ENCODE measurements at regions not wholly inside any gene's neighbourhood (a gene's known extent, or its start where the extent isn't known, plus 50 kb on each side); places are given as distances from the start of the nearest gene placed in this dataset.

DNA sequence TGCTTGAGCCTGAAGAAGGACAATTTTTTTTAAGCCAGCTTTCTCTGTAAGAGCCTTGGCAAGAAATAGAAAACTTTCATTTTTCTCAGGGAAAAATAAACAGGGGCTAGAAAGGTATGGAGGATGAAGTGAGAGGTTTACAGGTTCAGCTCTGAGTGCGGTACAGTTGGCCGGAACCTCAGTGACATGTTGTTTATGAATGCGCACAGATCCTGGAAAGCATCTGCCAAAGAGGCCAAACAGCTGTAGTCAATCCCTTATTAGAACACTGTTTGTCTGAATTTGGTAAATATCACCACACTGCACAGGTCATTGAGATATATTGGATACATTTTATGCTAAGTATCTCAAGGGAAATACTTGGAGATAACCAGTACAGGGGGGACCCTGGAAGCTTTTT, 561.8 kb upstream of the MDFIC2 start:
- no peak for ATAC-seq (ENCODE audit: low FRiP score)
- DNase-seq (ENCODE audit: low spot score) = no peak
- TF ChIP-seq, protein P1, sequence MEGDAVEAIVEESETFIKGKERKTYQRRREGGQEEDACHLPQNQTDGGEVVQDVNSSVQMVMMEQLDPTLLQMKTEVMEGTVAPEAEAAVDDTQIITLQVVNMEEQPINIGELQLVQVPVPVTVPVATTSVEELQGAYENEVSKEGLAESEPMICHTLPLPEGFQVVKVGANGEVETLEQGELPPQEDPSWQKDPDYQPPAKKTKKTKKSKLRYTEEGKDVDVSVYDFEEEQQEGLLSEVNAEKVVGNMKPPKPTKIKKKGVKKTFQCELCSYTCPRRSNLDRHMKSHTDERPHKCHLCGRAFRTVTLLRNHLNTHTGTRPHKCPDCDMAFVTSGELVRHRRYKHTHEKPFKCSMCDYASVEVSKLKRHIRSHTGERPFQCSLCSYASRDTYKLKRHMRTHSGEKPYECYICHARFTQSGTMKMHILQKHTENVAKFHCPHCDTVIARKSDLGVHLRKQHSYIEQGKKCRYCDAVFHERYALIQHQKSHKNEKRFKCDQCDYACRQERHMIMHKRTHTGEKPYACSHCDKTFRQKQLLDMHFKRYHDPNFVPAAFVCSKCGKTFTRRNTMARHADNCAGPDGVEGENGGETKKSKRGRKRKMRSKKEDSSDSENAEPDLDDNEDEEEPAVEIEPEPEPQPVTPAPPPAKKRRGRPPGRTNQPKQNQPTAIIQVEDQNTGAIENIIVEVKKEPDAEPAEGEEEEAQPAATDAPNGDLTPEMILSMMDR (IDR thresholded peaks at IDR 0.05) = no peak

GRCh38 chr3:70873686-70874085, 561.2 kb upstream of the MDFIC2 start:
- TF ChIP-seq, protein P1 (IDR thresholded peaks at IDR 0.05) = no peak
- ATAC-seq (ENCODE audit: low FRiP score) = no peak
- DNase-seq (ENCODE audit: low spot score) = no peak

- TF ChIP-seq, protein P1 (IDR thresholded peaks at IDR 0.05) = no peak
- ATAC-seq (ENCODE audit: low FRiP score) = peak; percentile 81
- no peak for DNase-seq (ENCODE audit: low spot score)
These were observed 559.6 kb upstream of the MDFIC2 start for GRCh38 chr3:70871909-70872656.

DNA sequence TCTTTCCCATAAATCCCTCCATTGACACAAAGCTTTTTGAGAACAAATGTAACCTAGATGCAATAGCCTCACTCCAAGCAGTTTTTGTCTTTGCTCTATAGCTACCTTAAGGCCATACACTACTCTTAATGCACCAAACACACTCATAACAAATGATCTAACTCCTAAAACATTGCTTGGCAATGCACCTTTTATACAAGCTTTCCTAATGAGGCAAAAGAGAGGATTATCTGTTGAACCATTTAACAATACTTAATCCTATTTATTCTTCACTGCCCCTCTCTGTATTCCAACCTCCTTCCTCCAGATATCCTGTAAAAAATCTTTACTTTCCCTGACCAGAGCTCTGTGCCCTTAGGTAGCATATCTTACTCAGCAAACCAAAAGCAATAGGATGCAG, 558.1 kb upstream of the MDFIC2 start:
- ATAC-seq (ENCODE audit: low FRiP score) (no peak), DNase-seq (ENCODE audit: low spot score) (no peak)
- TF ChIP-seq, protein P1 (IDR thresholded peaks at IDR 0.05) = no peak

DNA sequence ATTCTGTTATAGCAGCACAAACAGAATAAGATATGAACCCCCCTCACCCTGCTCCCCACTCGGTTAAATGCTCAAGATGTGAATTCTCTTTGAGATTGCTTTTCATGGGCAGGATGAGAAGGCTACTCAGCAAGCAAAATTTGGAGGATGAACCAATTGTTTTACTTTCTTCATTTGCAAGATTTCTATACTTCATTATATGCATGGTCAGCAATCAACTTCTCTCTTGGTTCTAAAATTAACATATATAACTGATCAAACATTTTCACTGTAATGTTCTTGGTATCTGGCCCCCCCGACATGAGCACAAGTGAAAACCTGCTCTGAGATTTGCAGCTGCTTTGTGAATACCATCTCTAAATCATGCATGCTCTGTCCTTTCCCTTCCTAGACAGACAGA, 556.1 kb upstream of the MDFIC2 start:
- DNase-seq (ENCODE audit: low spot score) (no peak), ATAC-seq (ENCODE audit: low FRiP score) (no peak)
- TF ChIP-seq, protein P1 (IDR thresholded peaks at IDR 0.05) = no peak

GRCh38 chr3:70863049-70863448, 550.6 kb upstream of the MDFIC2 start:
- ATAC-seq (ENCODE audit: low FRiP score) = no peak
- DNase-seq (ENCODE audit: low spot score) = no peak
- TF ChIP-seq, protein P1 (IDR thresholded peaks at IDR 0.05) = no peak

DNA sequence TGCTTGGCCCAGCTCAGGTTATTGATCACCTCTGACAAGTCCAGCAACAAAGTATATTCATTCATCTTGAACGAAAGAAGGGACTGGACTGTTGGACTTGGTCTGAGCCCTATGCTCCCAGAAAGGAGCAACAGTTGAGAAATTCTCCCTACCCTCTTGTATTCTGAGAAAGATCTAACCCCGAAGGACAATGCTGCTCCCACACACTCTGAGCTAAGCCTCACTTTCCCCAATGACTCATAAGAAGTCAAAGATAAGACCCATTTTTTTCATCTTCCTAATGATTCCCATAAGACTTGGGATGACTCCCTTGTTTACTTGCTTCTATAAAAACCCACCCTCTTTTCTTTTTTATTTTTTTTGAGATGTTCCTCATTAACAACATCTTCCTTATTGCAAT, 549.4 kb upstream of the MDFIC2 start:
- TF ChIP-seq, protein P1 (IDR thresholded peaks at IDR 0.05) = no peak
- ATAC-seq (ENCODE audit: low FRiP score) (peak; percentile 87), DNase-seq (ENCODE audit: low spot score) (no peak)

Data from omental fat pad (tissue), 3 donors.